ENCODE measurements at regions not wholly inside any gene's neighbourhood (a gene's known extent, or its start where the extent isn't known, plus 50 kb on each side); places are given as distances from the start of the nearest gene placed in this dataset.

GRCh38 chr6:103409475-103409874 lies 1450.2 kb downstream of the HACE1 start:
- no peak for DNase-seq (ENCODE audit: low read depth)
- no peak for TF ChIP-seq CTCF (IDR thresholded peaks at IDR 0.05; ENCODE audit: control insufficient read depth, extremely low read depth, insufficient read depth)
- no peak overlapping the region for H3K4me3 ChIP-seq (ENCODE audit: low read depth, low read length)

- H3K4me3 ChIP-seq (ENCODE audit: low read depth, low read length) = no peak overlapping the region
- no peak for DNase-seq (ENCODE audit: low read depth)
- no peak for TF ChIP-seq CTCF (IDR thresholded peaks at IDR 0.05; ENCODE audit: control insufficient read depth, extremely low read depth, insufficient read depth)
These were observed 1454.4 kb downstream of the HACE1 start for GRCh38 chr6:103405321-103405720.

- no peak for DNase-seq (ENCODE audit: low read depth)
- H3K4me3 ChIP-seq (ENCODE audit: low read depth, low read length) = no peak overlapping the region
- no peak for TF ChIP-seq CTCF (IDR thresholded peaks at IDR 0.05; ENCODE audit: control insufficient read depth, extremely low read depth, insufficient read depth)
These were observed 1454.9 kb downstream of the HACE1 start for GRCh38 chr6:103404799-103405198.

GRCh38 chr6:103396768-103397167 lies 1463.0 kb downstream of the HACE1 start:
- DNase-seq (ENCODE audit: low read depth) = no peak
- no peak for TF ChIP-seq CTCF (IDR thresholded peaks at IDR 0.05; ENCODE audit: control insufficient read depth, extremely low read depth, insufficient read depth)
- no peak overlapping the region for H3K4me3 ChIP-seq (ENCODE audit: low read depth, low read length)

GRCh38 chr6:103379272-103379671 lies 1480.4 kb downstream of the HACE1 start:
- TF ChIP-seq CTCF (IDR thresholded peaks at IDR 0.05; ENCODE audit: control insufficient read depth, extremely low read depth, insufficient read depth) = no peak
- no peak overlapping the region for H3K4me3 ChIP-seq (ENCODE audit: low read depth, low read length)

GRCh38 chr6:103367212-103367611 lies 1492.5 kb downstream of the HACE1 start:
- no peak for TF ChIP-seq CTCF (IDR thresholded peaks at IDR 0.05; ENCODE audit: control insufficient read depth, extremely low read depth, insufficient read depth)
- H3K4me3 ChIP-seq (ENCODE audit: low read depth, low read length) = no peak overlapping the region
- DNase-seq (ENCODE audit: low read depth) = no peak

More at GRCh38 chr6:103379272-103379671, 1480.4 kb downstream of the HACE1 start:
- no peak for DNase-seq (ENCODE audit: low read depth)

GRCh38 chr6:103356531-103356930 lies 1503.2 kb downstream of the HACE1 start:
- no peak for DNase-seq (ENCODE audit: low read depth)
- no peak overlapping the region for H3K4me3 ChIP-seq (ENCODE audit: low read depth, low read length)
- TF ChIP-seq CTCF (IDR thresholded peaks at IDR 0.05; ENCODE audit: control insufficient read depth, extremely low read depth, insufficient read depth) = no peak

Data from LNCaP clone FGC (cell line).